Cardiac muscle cell (in vitro differentiated cells and primary cell): ENCODE measurements at regions not wholly inside any gene's neighbourhood (a gene's known extent, or its start where the extent isn't known, plus 50 kb on each side); places are given as distances from the start of the nearest gene placed in this dataset.

Source experiments
- DNase-seq, 2 donors: peaks; one replicate each; pipeline versions ENCODE4 v3.0.0 to v3.0.0-alpha.2; 2010 to 2017; ENCODE audit warnings: low read depth in 1 of 2, low spot score in 1 of 2
- H3K27ac ChIP-seq: fragments of 200-600 bp; sonication (generic); 2 replicates; pipeline ENCODE4 v1.5.1; 2016
- H3K27me3 ChIP-seq: fragments of 200-600 bp; sonication (generic); 2 replicates; pipeline ENCODE4 v1.6.0; 2016; ENCODE audit warnings: control low read depth
- H3K36me3 ChIP-seq: fragments of 200-600 bp; sonication (generic); 2 replicates; pipeline ENCODE4 v1.5.1; 2016; ENCODE audit warnings: control low read depth
- H3K4me1 ChIP-seq: fragments of 200-600 bp; sonication (generic); 2 replicates; pipeline ENCODE4 v1.8.1; 2017; ENCODE audit warnings: low read depth, mild to moderate bottlenecking, mixed run types
- H3K4me3 ChIP-seq: fragments of 200-600 bp; sonication (generic); 2 replicates; pipeline ENCODE4 v1.5.1; 2016; ENCODE audit warnings: mild to moderate bottlenecking
- H3K9me3 ChIP-seq: fragments of 200-600 bp; sonication (generic); 2 replicates; pipeline ENCODE4 v1.5.1; 2017; ENCODE audit warnings: low read depth, mild to moderate bottlenecking, control low read depth
- CTCF ChIP-seq: IDR thresholded peaks from 2 replicates; pipeline ENCODE4 v1.5.1; 2012; ENCODE audit warnings: low read depth, mild to moderate bottlenecking, low read length

DNA sequence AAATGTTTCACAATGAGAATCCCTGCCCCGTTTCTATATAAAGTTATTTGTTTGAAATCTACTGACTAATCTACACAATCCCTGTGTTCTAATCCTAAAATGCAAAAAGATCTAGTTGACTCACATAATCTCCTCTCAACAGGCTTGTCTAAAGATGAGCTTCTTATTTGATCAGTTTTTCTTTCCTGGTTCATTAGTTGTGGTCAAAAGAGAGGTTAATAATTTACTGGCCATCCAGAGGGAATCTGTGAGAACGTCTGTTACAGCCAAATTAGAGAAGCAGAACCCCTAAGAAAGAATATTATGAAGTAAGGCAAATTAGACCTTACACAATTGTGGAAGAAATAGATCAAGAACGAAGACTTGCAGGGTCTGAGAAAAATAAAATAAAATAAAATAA, 173.7 kb upstream of the ANO3 start:
- H3K36me3 ChIP-seq, result no peaks in the 10 kb centered on the region

GRCh38 chr11:26162291-26162690, 169.6 kb upstream of the ANO3 start:
- Histone ChIP-seq H3K27ac (no peak overlapping the region), H3K4me3 (no peak overlapping the region), H3K4me1 (no peaks in the 10 kb centered on the region), H3K36me3 (no peaks in the 10 kb centered on the region), H3K27me3 (peaks cover 5% of the 10 kb centered on the region), H3K9me3 (no peaks in the 10 kb centered on the region)
- no peak for TF ChIP-seq CTCF
- no peak for DNase-seq

More for the DNA sequence above, 173.7 kb upstream of the ANO3 start:
- no peak for DNase-seq
- no peaks in the 10 kb centered on the region for H3K9me3 ChIP-seq
- H3K27ac ChIP-seq, result no peak overlapping the region
- H3K27me3 ChIP-seq, result peaks cover 15% of the 10 kb centered on the region
- TF ChIP-seq CTCF, result no peak
- no peak overlapping the region for H3K4me3 ChIP-seq
- H3K4me1 ChIP-seq, result no peaks in the 10 kb centered on the region

DNA sequence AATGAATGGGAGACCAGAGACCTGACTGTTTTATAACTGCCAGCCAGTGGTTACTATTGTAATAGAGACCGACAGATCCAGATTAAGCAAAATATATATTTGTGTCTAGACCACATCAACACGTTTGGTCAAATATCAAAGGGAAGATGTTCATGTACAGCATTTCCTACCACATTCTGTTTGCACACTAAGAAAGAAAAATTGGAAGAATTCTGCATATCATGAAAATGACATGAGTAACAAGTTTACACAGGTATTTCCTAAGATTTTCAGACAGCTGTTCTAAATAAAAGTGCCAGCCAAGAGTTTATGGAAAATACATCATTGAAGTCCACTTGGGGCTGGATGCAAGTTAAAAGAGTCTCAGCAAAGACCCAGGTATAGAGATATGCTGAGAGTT, 145.5 kb upstream of the ANO3 start:
- H3K27ac ChIP-seq, result no peak overlapping the region
- H3K27me3 ChIP-seq, result peaks cover 2% of the 10 kb centered on the region
- no peak for TF ChIP-seq CTCF

DNA sequence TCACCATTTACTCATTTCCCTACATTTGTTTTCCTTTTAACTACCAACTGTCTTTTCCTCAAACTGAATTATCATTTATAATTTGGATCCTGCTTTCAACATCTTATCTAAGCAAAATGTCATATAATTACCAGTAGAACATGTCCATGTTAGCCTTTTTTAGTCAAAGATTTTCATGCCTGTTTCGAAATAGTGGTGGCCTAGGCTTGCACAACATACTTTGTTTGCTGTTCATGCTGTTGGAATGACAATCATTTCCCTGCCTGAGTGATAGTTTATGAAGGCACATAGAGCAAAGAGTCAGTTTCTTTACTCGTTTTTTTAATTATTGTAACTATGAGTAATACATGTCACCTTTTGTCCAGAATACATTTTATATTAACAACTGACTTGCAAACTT, 144.3 kb upstream of the ANO3 start:
- no peak overlapping the region for H3K4me3 ChIP-seq
- H3K9me3 ChIP-seq, result no peaks in the 10 kb centered on the region
- H3K36me3 ChIP-seq, result no peaks in the 10 kb centered on the region
- no peak for TF ChIP-seq CTCF
- H3K27me3 ChIP-seq, result peaks cover 2% of the 10 kb centered on the region
- H3K27ac ChIP-seq, result no peak overlapping the region
- no peaks in the 10 kb centered on the region for H3K4me1 ChIP-seq
- DNase-seq, result peak in 1 of 2 donors; percentile 87

More for the DNA sequence above, 145.5 kb upstream of the ANO3 start:
- Histone ChIP-seq H3K4me3 (no peak overlapping the region), H3K9me3 (no peaks in the 10 kb centered on the region), H3K36me3 (no peaks in the 10 kb centered on the region), H3K4me1 (no peaks in the 10 kb centered on the region)
- no peak for DNase-seq

GRCh38 chr11:26188554-26188953, 143.4 kb upstream of the ANO3 start:
- no peaks in the 10 kb centered on the region for H3K36me3 ChIP-seq
- H3K4me3 ChIP-seq, result no peak overlapping the region
- no peaks in the 10 kb centered on the region for H3K9me3 ChIP-seq
- H3K4me1 ChIP-seq, result no peaks in the 10 kb centered on the region
- H3K27me3 ChIP-seq, result peaks cover 2% of the 10 kb centered on the region
- no peak for TF ChIP-seq CTCF
- H3K27ac ChIP-seq, result no peak overlapping the region
- peak in 1 of 2 donors; percentile 27 for DNase-seq

DNA sequence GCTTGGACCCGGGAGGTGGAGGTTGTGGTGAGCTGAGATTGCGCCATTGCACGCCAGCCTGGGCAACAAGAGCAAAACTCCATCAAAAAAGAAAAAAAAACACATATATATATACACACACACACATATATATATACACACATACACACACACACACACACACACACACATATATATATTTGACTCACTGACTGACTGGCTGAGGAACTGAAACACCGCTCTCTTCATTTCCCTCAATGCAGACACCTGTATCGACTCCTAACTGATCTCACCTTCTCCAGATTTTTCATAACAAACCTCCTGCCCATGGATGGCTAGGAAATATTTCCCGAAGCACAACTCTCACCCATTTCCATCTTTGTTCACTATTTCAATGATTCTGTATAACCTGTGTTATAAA, 140.7 kb upstream of the ANO3 start:
- Histone ChIP-seq H3K36me3 (no peaks in the 10 kb centered on the region), H3K4me1 (no peaks in the 10 kb centered on the region), H3K9me3 (no peaks in the 10 kb centered on the region), H3K27me3 (peaks cover 2% of the 10 kb centered on the region), H3K4me3 (no peak overlapping the region), H3K27ac (no peak overlapping the region)
- TF ChIP-seq CTCF, result no peak
- DNase-seq, result no peak
